Endodermal cell (in vitro differentiated cells): ENCODE measurements at regions not wholly inside any gene's neighbourhood (a gene's known extent, or its start where the extent isn't known, plus 50 kb on each side); places are given as distances from the start of the nearest gene placed in this dataset.

Experiments used
- DNase-seq: peaks from one replicate; pipeline ENCODE4 v3.0.0-alpha.2; 2017
- H3K27ac ChIP-seq: 2 replicates; pipeline ENCODE4 v1.5.1; 2013; ENCODE audit warnings: mild to moderate bottlenecking, low read depth, low read length, moderate library complexity
- H3K27me3 ChIP-seq: 2 replicates; pipeline ENCODE4 v1.6.1; 2013; ENCODE audit warnings: mild to moderate bottlenecking, low read length, moderate library complexity; ENCODE audit not compliant: insufficient read depth, control insufficient read depth, poor library complexity, severe bottlenecking
- H3K36me3 ChIP-seq: 2 replicates; pipeline ENCODE4 v1.7.0; 2013; ENCODE audit warnings: mild to moderate bottlenecking, low read length, moderate library complexity; ENCODE audit not compliant: control insufficient read depth, insufficient read depth
- H3K4me1 ChIP-seq: one replicate; pipeline ENCODE4 v1.7.0; 2013; ENCODE audit warnings: low read length; ENCODE audit not compliant: control insufficient read depth, insufficient read depth
- H3K4me3 ChIP-seq: 2 replicates; pipeline ENCODE4 v1.5.1; 2013; ENCODE audit warnings: mild to moderate bottlenecking, low read length, moderate library complexity
- H3K9ac ChIP-seq: 2 replicates; pipeline ENCODE4 v1.6.1; 2013; ENCODE audit warnings: mild to moderate bottlenecking, low read length, moderate library complexity; ENCODE audit not compliant: poor library complexity, severe bottlenecking; ENCODE audit errors: extremely low read depth
- H3K9me3 ChIP-seq: 2 replicates; pipeline ENCODE4 v1.6.1; 2013; ENCODE audit warnings: mild to moderate bottlenecking, low read length, moderate library complexity; ENCODE audit not compliant: control insufficient read depth
- H3K27ac Mint-ChIP-seq: 2 replicates; pipeline ENCODE4 v1.8.0; 2020; ENCODE audit warnings: mixed read lengths
- H3K27me3 Mint-ChIP-seq: 2 replicates; pipeline ENCODE4 v1.8.0; 2021; ENCODE audit warnings: mild to moderate bottlenecking, mixed read lengths; ENCODE audit not compliant: insufficient read depth
- H3K36me3 Mint-ChIP-seq: 2 replicates; pipeline ENCODE4 v1.8.0; 2020; ENCODE audit warnings: low read depth, mixed read lengths
- H3K4me1 Mint-ChIP-seq: 2 replicates; pipeline ENCODE4 v1.8.0; 2020; ENCODE audit warnings: mixed read lengths
- H3K4me3 Mint-ChIP-seq: 2 replicates; pipeline ENCODE4 v1.8.0; 2020; ENCODE audit warnings: mild to moderate bottlenecking, moderate library complexity, mixed read lengths
- H3K9me3 Mint-ChIP-seq: 2 replicates; pipeline ENCODE4 v1.8.0; 2020; ENCODE audit warnings: mild to moderate bottlenecking, mixed read lengths
- CTCF ChIP-seq: fragments of 200-600 bp; sonication (generic); conservative IDR thresholded peaks from 2 replicates; pipeline ENCODE4 v1.5.0; 2021; ENCODE audit warnings: antibody characterized with exemption, mild to moderate bottlenecking
- WGBS, 2 experiments: methylation state at CpG; one replicate each; pipeline versions ENCODE4 v1.1.5 to v1.1.7; 2013; ENCODE audit warnings: missing lambda C conversion rate in 2 of 2, mixed read lengths in 1 of 2; ENCODE audit not compliant: insufficient coverage in 1 of 2, insufficient read length in 1 of 2; 5-methylcytosine and 5-hydroxymethylcytosine counted together

GRCh38 chr4:15215109-15215508 is 212.7 kb upstream of the C1QTNF7 start:
- no peaks in the 10 kb centered on the region for H3K4me1 ChIP-seq
- Mint-ChIP-seq H3K36me3 (no peaks in the 10 kb centered on the region), H3K9me3 (no peaks in the 10 kb centered on the region), H3K27ac (no peak overlapping the region), H3K4me1 (peaks cover 10% of the 10 kb centered on the region), H3K27me3 (no peaks in the 10 kb centered on the region), H3K4me3 (no peak overlapping the region)
- DNase-seq, result no peak
- no peak overlapping the region for H3K9ac ChIP-seq
- 93 to 96% methylated on average over 5 to 6 of the region's 6 CpGs for WGBS, 2 experiments
- TF ChIP-seq CTCF, result no peak
- no peaks in the 10 kb centered on the region for H3K36me3 ChIP-seq
- no peaks in the 10 kb centered on the region for H3K9me3 ChIP-seq
- no peaks in the 10 kb centered on the region for H3K27me3 ChIP-seq
- no peak overlapping the region for H3K4me3 ChIP-seq
- no peak overlapping the region for H3K27ac ChIP-seq

GRCh38 chr4:15226203-15226602 is 201.6 kb upstream of the C1QTNF7 start:
- WGBS, 2 experiments, result 90 to 91% methylated on average over 1 to 3 of the region's 3 CpGs

GRCh38 chr4:15231265-15232091 is 196.4 kb upstream of the C1QTNF7 start:
- no peak overlapping the region for H3K9ac ChIP-seq
- H3K27me3 ChIP-seq, result no peaks in the 10 kb centered on the region
- 67 to 71% methylated on average over 3 to 7 of the region's 8 CpGs for WGBS, 2 experiments
- H3K36me3 ChIP-seq, result no peaks in the 10 kb centered on the region
- H3K9me3 Mint-ChIP-seq, result no peaks in the 10 kb centered on the region
- H3K9me3 ChIP-seq, result no peaks in the 10 kb centered on the region
- H3K27ac ChIP-seq, result no peak overlapping the region
- H3K4me1 Mint-ChIP-seq, result peaks cover 16% of the 10 kb centered on the region
- no peak overlapping the region for H3K27ac Mint-ChIP-seq
- no peaks in the 10 kb centered on the region for H3K36me3 Mint-ChIP-seq
- TF ChIP-seq CTCF, result peak; percentile 88
- H3K4me3 ChIP-seq, result no peak overlapping the region
- peaks cover 6% of the 10 kb centered on the region for H3K4me1 ChIP-seq
- no peaks in the 10 kb centered on the region for H3K27me3 Mint-ChIP-seq
- peak; percentile 93 for DNase-seq
- no peak overlapping the region for H3K4me3 Mint-ChIP-seq

More at GRCh38 chr4:15226203-15226602, 201.6 kb upstream of the C1QTNF7 start:
- no peak for DNase-seq
- Mint-ChIP-seq H3K27me3 (no peaks in the 10 kb centered on the region), H3K27ac (no peak overlapping the region), H3K4me1 (no peaks in the 10 kb centered on the region), H3K36me3 (no peaks in the 10 kb centered on the region), H3K9me3 (no peaks in the 10 kb centered on the region), H3K4me3 (no peak overlapping the region)
- Histone ChIP-seq H3K4me1 (no peaks in the 10 kb centered on the region), H3K27ac (no peak overlapping the region), H3K9ac (no peak overlapping the region), H3K4me3 (no peak overlapping the region), H3K36me3 (no peaks in the 10 kb centered on the region), H3K9me3 (no peaks in the 10 kb centered on the region), H3K27me3 (no peaks in the 10 kb centered on the region)
- TF ChIP-seq CTCF, result no peak
